ENCODE measurements at regions not wholly inside any gene's neighbourhood (a gene's known extent, or its start where the extent isn't known, plus 50 kb on each side); places are given as distances from the start of the nearest gene placed in this dataset.

GRCh38 chr7:42685911-42686310, 226.0 kb downstream of the C7orf25 start:
- CTCF ChIA-PET (ENCODE audit: partially characterized antibody): interaction anchor here (1.9 to 2.4 kb wide), 2 partner anchors 60 to 743 kb away, joined by 8 to 11 read pairs; no protein-coding TSS in a partner anchor
- H2BK20ac ChIP-seq (ENCODE audit: low read length): peak overlapping the region; percentile 99
- FAIRE-seq (no peak), DNase-seq (ENCODE audit: low read depth in 1 of 2, low spot score in 2 of 2) (no peak)
- H2AFZ ChIP-seq (ENCODE audit: low read length): 0 out of 2 replicates have a peak overlapping the region, but pooled peaks have one; percentile 38
- H2BK15ac ChIP-seq (ENCODE audit: low read length): peak overlapping the region; percentile 62
- no peaks in the 10 kb centered on the region for H4K20me1 ChIP-seq (replicated peaks in 1 of 2; ENCODE audit: control insufficient read depth in 1 of 2, insufficient read depth in 2 of 2, low read length in 2 of 2)
- no peak overlapping the region for H3K23ac ChIP-seq (ENCODE audit: insufficient read length)
- POLR2A ChIA-PET (ENCODE audit: partially characterized antibody): no interaction called here
- H2BK120ac ChIP-seq (replicated peaks; ENCODE audit: low read depth, low read length): peak overlapping the region; percentile 75
- peak overlapping the region; percentile 89 for H4K91ac ChIP-seq (replicated peaks; ENCODE audit: insufficient read length, low read length)
- no peak overlapping the region for H3K4ac ChIP-seq (replicated peaks; ENCODE audit: insufficient read length, low read depth, low read length)
- H3K4me3 ChIP-seq (ENCODE audit: extremely low read depth in 1 of 4, insufficient read depth in 2 of 4, low read depth in 3 of 4, low read length in 4 of 4): peak overlapping the region in 2 of 4 experiments; percentile 10 to 34; a peak in 2 of 8 replicates
- no peak overlapping the region for H3K27ac ChIP-seq (ENCODE audit: low read depth, low read length)
- H3K4me1 ChIP-seq (replicated peaks in 1 of 4; ENCODE audit: control insufficient read depth in 3 of 4, insufficient read depth in 4 of 4, low read length in 3 of 4): peaks cover 6 to 26% (median 10%) of the 10 kb centered on the region in 4 experiments
- no peak overlapping the region for H3K9ac ChIP-seq (replicated peaks in 1 of 4; ENCODE audit: extremely low read depth in 1 of 4, low read depth in 3 of 4, low read length in 3 of 4)
- TF ChIP-seq E2F6 (IDR thresholded peaks at IDR 0.05) (peak; percentile 36; the same call in 1 of the 2 replicates), JUN (IDR thresholded peaks at IDR 0.05; ENCODE audit: low read depth, low read length) (no peak)
- H4K5ac ChIP-seq (ENCODE audit: insufficient read length, low read depth, low read length): no peak overlapping the region
- no peak overlapping the region for H3K14ac ChIP-seq (ENCODE audit: insufficient read length)
- no peaks in the 10 kb centered on the region for H3K36me3 ChIP-seq (ENCODE audit: control insufficient read depth in 2 of 4, insufficient read depth in 4 of 4, low read length in 3 of 4)
- H3K9me3 ChIP-seq (ENCODE audit: insufficient read depth in 2 of 2, low read depth in 1 of 2, low read length in 1 of 2): no peaks in the 10 kb centered on the region
- no peaks in the 10 kb centered on the region for H3K79me2 ChIP-seq (ENCODE audit: control insufficient read depth in 1 of 2, insufficient read depth in 2 of 2, low read length in 2 of 2)
- peak overlapping the region; percentile 99 for H2BK12ac ChIP-seq (ENCODE audit: low read depth, low read length)
- peak overlapping the region; percentile 95 for H2AK5ac ChIP-seq (ENCODE audit: low read depth, low read length)
- H3K18ac ChIP-seq (ENCODE audit: extremely low read depth, low read length): peak overlapping the region; percentile 73
- H3K56ac ChIP-seq (replicated peaks; ENCODE audit: insufficient read length, low read depth, low read length): no peak overlapping the region
- WGBS, 2 experiments (ENCODE audit: extremely low coverage in 1 of 2, insufficient coverage in 1 of 2, insufficient read length in 1 of 2, insufficient replicate concordance in 2 of 2, low coverage in 1 of 2, low lambda C conversion rate in 2 of 2, missing lambda C conversion rate in 1 of 2): 51% methylated on average over 9 of the region's 9 CpGs; no CpG with 5 or more reads in 1 of the 2 experiments
- peaks cover 0 to 11% (median 2%) of the 10 kb centered on the region in 4 experiments; a peak in 5 of 7 replicates for H3K27me3 ChIP-seq (replicated peaks in 1 of 4; ENCODE audit: control insufficient read depth in 3 of 4, extremely low read depth in 1 of 4, insufficient read depth in 3 of 4, low read length in 3 of 4)
- H3K4me2 ChIP-seq (ENCODE audit: insufficient read depth in 1 of 2, low read depth in 2 of 2, low read length in 2 of 2): peak overlapping the region; percentile 34 to 47; a peak in 3 of 4 replicates
- no peaks in the 10 kb centered on the region for H3K79me1 ChIP-seq (ENCODE audit: low read depth, low read length)
- H3K23me2 ChIP-seq (ENCODE audit: low read depth, low read length): no peaks in the 10 kb centered on the region; the same call in 1 of the 2 replicates
- no peak overlapping the region for H4K8ac ChIP-seq (ENCODE audit: extremely low read depth, insufficient read depth, low read length)
- peak overlapping the region; percentile 89; the same call in 1 of the 2 replicates for H2BK5ac ChIP-seq (ENCODE audit: low read depth, low read length)

All from H1 (cell line).